ENCODE measurements at regions not wholly inside any gene's neighbourhood (a gene's known extent, or its start where the extent isn't known, plus 50 kb on each side); places are given as distances from the start of the nearest gene placed in this dataset.

GRCh38 chr13:85170372-85170771, 628.8 kb downstream of the SLITRK6 start:
- TF ChIP-seq CTCF (IDR thresholded peaks at IDR 0.05; ENCODE audit: control insufficient read depth, extremely low read depth, insufficient read depth) = no peak
- no peak overlapping the region for H3K4me3 ChIP-seq (ENCODE audit: low read depth, low read length)
- no peak for DNase-seq (ENCODE audit: low read depth)

- no peak for DNase-seq (ENCODE audit: low read depth)
- TF ChIP-seq CTCF (IDR thresholded peaks at IDR 0.05; ENCODE audit: control insufficient read depth, extremely low read depth, insufficient read depth) = no peak
- H3K4me3 ChIP-seq (ENCODE audit: low read depth, low read length) = no peak overlapping the region
Observed at GRCh38 chr13:85166891-85167290, 632.3 kb downstream of the SLITRK6 start.

GRCh38 chr13:85163063-85163462, 636.2 kb downstream of the SLITRK6 start:
- H3K4me3 ChIP-seq (ENCODE audit: low read depth, low read length) = no peak overlapping the region
- DNase-seq (ENCODE audit: low read depth) = no peak
- no peak for TF ChIP-seq CTCF (IDR thresholded peaks at IDR 0.05; ENCODE audit: control insufficient read depth, extremely low read depth, insufficient read depth)

- no peak for TF ChIP-seq CTCF (IDR thresholded peaks at IDR 0.05; ENCODE audit: control insufficient read depth, extremely low read depth, insufficient read depth)
- no peak overlapping the region for H3K4me3 ChIP-seq (ENCODE audit: low read depth, low read length)
- DNase-seq (ENCODE audit: low read depth) = no peak
Observed at GRCh38 chr13:85148009-85148408, 651.2 kb downstream of the SLITRK6 start.

- no peak for TF ChIP-seq CTCF (IDR thresholded peaks at IDR 0.05; ENCODE audit: control insufficient read depth, extremely low read depth, insufficient read depth)
- DNase-seq (ENCODE audit: low read depth) = no peak
- H3K4me3 ChIP-seq (ENCODE audit: low read depth, low read length) = no peak overlapping the region
Observed at GRCh38 chr13:85142351-85142927, 656.8 kb downstream of the SLITRK6 start.

GRCh38 chr13:85141401-85141800, 657.8 kb downstream of the SLITRK6 start:
- TF ChIP-seq CTCF (IDR thresholded peaks at IDR 0.05; ENCODE audit: control insufficient read depth, extremely low read depth, insufficient read depth) = no peak
- H3K4me3 ChIP-seq (ENCODE audit: low read depth, low read length) = no peak overlapping the region
- no peak for DNase-seq (ENCODE audit: low read depth)

GRCh38 chr13:85140192-85140591, 659.0 kb downstream of the SLITRK6 start:
- DNase-seq (ENCODE audit: low read depth) = no peak
- no peak for TF ChIP-seq CTCF (IDR thresholded peaks at IDR 0.05; ENCODE audit: control insufficient read depth, extremely low read depth, insufficient read depth)
- no peak overlapping the region for H3K4me3 ChIP-seq (ENCODE audit: low read depth, low read length)

Data from LNCaP clone FGC (cell line).